GM12878 (cell line): ENCODE measurements at regions not wholly inside any gene's neighbourhood (a gene's known extent, or its start where the extent isn't known, plus 50 kb on each side); places are given as distances from the start of the nearest gene placed in this dataset.

ENCODE experiments used
- ATAC-seq: fragments of 200-7000 bp; cut with Tn5 transposase; 3 replicates; pipeline ENCODE4 v1.9.1; 2020; ENCODE audit warnings: mild to moderate bottlenecking, moderate library complexity
- BruUV-seq: library from RNA; stranded (reverse); fragments of 400-500 nt; replicated peaks from 2 replicates; lab custom pipeline; 2021; lab: Mats Ljungman, UMichigan
- CTCF ChIA-PET: fragments of 300-600 bp; sonication (Branson Sonifier 250); formaldehyde crosslinking; extraction: SDS; loops from one replicate; lab custom pipeline; 2021; ENCODE audit warnings: inconsistent platforms; lab: Yijun Ruan, JAX
- POLR2A ChIA-PET: fragments of 350-600 bp; formaldehyde crosslinking; extraction: SDS; loops from one replicate; lab custom pipeline; 2021; ENCODE audit warnings: inconsistent platforms; lab: Charles Lee
- RAD21 ChIA-PET: fragments of 300-600 bp; sonication (Branson Sonifier 250); formaldehyde crosslinking; loops from one replicate; lab custom pipeline; 2023; ENCODE audit warnings: antibody characterized with exemption; ENCODE audit not compliant: unreplicated experiment; lab: Charles Lee
- SMC1A ChIA-PET: fragments of 300-600 bp; sonication (Branson Sonifier 250); formaldehyde crosslinking; loops from one replicate; lab custom pipeline; 2023; ENCODE audit not compliant: unreplicated experiment, uncharacterized antibody; lab: Charles Lee
- DNase-seq: peaks from one replicate; pipeline ENCODE4 v3.0.0-alpha.2; 2011; ENCODE audit warnings: low read depth, low spot score
- FAIRE-seq: peaks from 3 replicates; lab custom pipeline; 2011; peaks lifted over from hg19 to GRCh38; lab: Jason Lieb, UNC
- H2AFZ ChIP-seq: 2 replicates; pipeline ENCODE4 v1.6.0; 2011; ENCODE audit warnings: low read depth, low read length, control low read depth; ENCODE audit not compliant: control insufficient read depth
- H3K27ac ChIP-seq: 2 replicates; pipeline ENCODE4 v1.5.1; 2011; ENCODE audit warnings: control low read depth; ENCODE audit not compliant: control insufficient read depth, insufficient read depth
- H3K27me3 ChIP-seq, 2 experiments: replicated peaks in 1 of 2; 2 replicates each; pipeline versions ENCODE4 v1.6.0 to v1.6.1; 2011; ENCODE audit warnings: low read length in 1 of 2; ENCODE audit not compliant: control insufficient read depth in 2 of 2, insufficient read depth in 2 of 2
- H3K36me3 ChIP-seq, 2 experiments: 2 replicates each; pipeline ENCODE4 v1.5.1; 2011; ENCODE audit warnings: low read length in 1 of 2; ENCODE audit not compliant: control insufficient read depth in 2 of 2, insufficient read depth in 2 of 2
- H3K4me1 ChIP-seq: 2 replicates; pipeline ENCODE4 v1.6.1; 2011; ENCODE audit warnings: mild to moderate bottlenecking, low read length, moderate library complexity, mixed read lengths; ENCODE audit not compliant: control insufficient read depth, insufficient read depth
- H3K4me2 ChIP-seq: 2 replicates; pipeline ENCODE4 v1.6.0; 2011; ENCODE audit warnings: control low read depth; ENCODE audit not compliant: control insufficient read depth, insufficient read depth
- H3K4me3 ChIP-seq: fragments of 200-600 bp; sonication (generic); 2 replicates; pipeline ENCODE4 v1.5.1; 2016
- H3K79me2 ChIP-seq: 2 replicates; pipeline ENCODE4 v1.6.0; 2011; ENCODE audit warnings: low read length; ENCODE audit not compliant: control insufficient read depth, insufficient read depth
- H3K9ac ChIP-seq: 2 replicates; pipeline ENCODE4 v1.8.0; 2011; ENCODE audit warnings: low read length, control low read depth, mixed read lengths; ENCODE audit not compliant: control insufficient read depth, insufficient read depth
- H3K9me3 ChIP-seq: replicated peaks from 3 replicates; pipeline ENCODE4 v1.5.1; 2011; ENCODE audit warnings: mild to moderate bottlenecking, low read length; ENCODE audit not compliant: control insufficient read depth, insufficient read depth
- H4K20me1 ChIP-seq: 2 replicates; pipeline ENCODE4 v1.6.0; 2011; ENCODE audit not compliant: control insufficient read depth, insufficient read depth
- CHD2 ChIP-seq: IDR thresholded peaks from 2 replicates; pipeline ENCODE4 v1.6.1; 2011; ENCODE audit warnings: low read depth, low read length, improper control_type of control experiment, borderline replicate concordance
- HDAC6 ChIP-seq: fragments of 200-600 bp; sonication (generic); IDR thresholded peaks from one replicate; pipeline ENCODE4 v1.8.0; 2017; ENCODE audit warnings: antibody characterized with exemption; ENCODE audit not compliant: unreplicated experiment
- RELB ChIP-seq: fragments of 450-650 bp; IDR thresholded peaks from 2 replicates; pipeline ENCODE4 v1.6.1; 2017; ENCODE audit warnings: low read depth, mild to moderate bottlenecking, moderate library complexity
- SIN3A ChIP-seq: IDR thresholded peaks from 2 replicates; pipeline ENCODE4 v1.6.1; 2012; ENCODE audit warnings: low read depth, low read length, improper control_type of control experiment
- WGBS: methylation state at CpG from one replicate; pipeline ENCODE4 v1.1.6; 2016; ENCODE audit warnings: low lambda C conversion rate; ENCODE audit not compliant: insufficient replicate concordance, insufficient coverage; ENCODE audit errors: missing lambda C conversion rate; 5-methylcytosine and 5-hydroxymethylcytosine counted together
- in situ Hi-C: fragments of 300-500 bp; cut with MboI; formaldehyde crosslinking; loops from 9 replicates; pipeline ENCODE4 v1.14.3; 2018; ENCODE audit warnings: mixed read lengths
- intact Hi-C: fragments of 100-400 bp; cut with micrococcal nuclease; formaldehyde crosslinking; loops from one replicate; pipeline ENCODE4 v1.14.2; 2022; ENCODE audit not compliant: unreplicated experiment

- intact Hi-C loops, result no loop called here
Measured at GRCh38 chr2:16261071-16261470, 320.7 kb downstream of the MYCN start.

More at GRCh38 chr2:16261071-16261470, 320.7 kb downstream of the MYCN start:
- Histone ChIP-seq H3K36me3 (no peaks in the 10 kb centered on the region), H3K4me2 (no peak overlapping the region), H3K4me3 (no peak overlapping the region), H3K27ac (no peak overlapping the region), H2AFZ (no peak overlapping the region), H3K27me3 (no peaks in the 10 kb centered on the region), H3K4me1 (no peaks in the 10 kb centered on the region), H3K9ac (no peak overlapping the region), H3K9me3 (no peaks in the 10 kb centered on the region), H4K20me1 (no peaks in the 10 kb centered on the region), H3K79me2 (no peaks in the 10 kb centered on the region)
- in situ Hi-C loops, result no loop called here
- RAD21 ChIA-PET, result no interaction called here
- DNase-seq (no peak), FAIRE-seq (no peak), ATAC-seq (no peak)
- no TSS peak for BruUV-seq
- POLR2A ChIA-PET, result no interaction called here
- SMC1A ChIA-PET, result no interaction called here
- 13% methylated on average over 3 of the region's 3 CpGs for WGBS
- TF ChIP-seq RELB, result no peak
- TF ChIP-seq CHD2, result no peak
- no peak for TF ChIP-seq HDAC6
- TF ChIP-seq SIN3A, result no peak
- CTCF ChIA-PET, result no interaction called here
